ENCODE measurements at regions not wholly inside any gene's neighbourhood (a gene's known extent, or its start where the extent isn't known, plus 50 kb on each side); places are given as distances from the start of the nearest gene placed in this dataset.

DNA sequence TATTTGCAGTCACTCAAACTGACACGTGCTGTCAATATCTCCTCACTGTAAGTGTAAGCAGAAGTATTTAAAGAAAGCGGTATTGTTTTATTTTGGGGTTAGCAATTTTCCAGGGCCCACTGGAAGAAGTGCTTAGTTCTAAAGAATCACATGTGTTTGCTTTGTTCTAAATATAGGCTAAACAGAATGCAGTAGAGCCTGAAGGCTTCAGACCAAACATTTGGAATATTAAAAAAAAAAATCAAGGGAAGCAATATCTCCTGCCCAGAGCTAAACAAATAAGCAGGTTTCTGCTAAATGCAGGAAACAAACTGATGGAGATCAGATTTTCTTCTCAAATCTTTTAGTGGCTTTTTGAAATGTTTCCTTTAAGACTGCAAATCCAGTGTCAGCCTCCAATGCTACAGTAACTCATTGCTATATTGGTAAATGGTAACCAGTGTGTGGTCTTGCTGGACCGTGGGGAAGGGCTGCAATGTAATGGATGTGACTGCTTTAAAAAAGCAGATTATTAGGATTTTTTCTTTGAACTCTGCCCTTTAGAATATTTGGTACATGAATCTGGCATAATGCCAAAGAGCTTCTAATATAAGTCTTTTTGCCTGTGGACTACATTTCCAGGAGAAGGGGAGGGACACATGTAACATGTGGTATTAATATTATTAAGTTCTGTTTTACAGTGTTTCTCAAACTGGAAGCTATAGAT, 317.1 kb upstream of the FERMT1 start:
- H3K4me3 ChIP-seq, result no peak overlapping the region
- no peak for TF ChIP-seq POLR2AphosphoS5 (IDR thresholded peaks at IDR 0.05)
- no peak for TF ChIP-seq POLR2A (IDR thresholded peaks at IDR 0.05)
- TF ChIP-seq, protein P1, sequence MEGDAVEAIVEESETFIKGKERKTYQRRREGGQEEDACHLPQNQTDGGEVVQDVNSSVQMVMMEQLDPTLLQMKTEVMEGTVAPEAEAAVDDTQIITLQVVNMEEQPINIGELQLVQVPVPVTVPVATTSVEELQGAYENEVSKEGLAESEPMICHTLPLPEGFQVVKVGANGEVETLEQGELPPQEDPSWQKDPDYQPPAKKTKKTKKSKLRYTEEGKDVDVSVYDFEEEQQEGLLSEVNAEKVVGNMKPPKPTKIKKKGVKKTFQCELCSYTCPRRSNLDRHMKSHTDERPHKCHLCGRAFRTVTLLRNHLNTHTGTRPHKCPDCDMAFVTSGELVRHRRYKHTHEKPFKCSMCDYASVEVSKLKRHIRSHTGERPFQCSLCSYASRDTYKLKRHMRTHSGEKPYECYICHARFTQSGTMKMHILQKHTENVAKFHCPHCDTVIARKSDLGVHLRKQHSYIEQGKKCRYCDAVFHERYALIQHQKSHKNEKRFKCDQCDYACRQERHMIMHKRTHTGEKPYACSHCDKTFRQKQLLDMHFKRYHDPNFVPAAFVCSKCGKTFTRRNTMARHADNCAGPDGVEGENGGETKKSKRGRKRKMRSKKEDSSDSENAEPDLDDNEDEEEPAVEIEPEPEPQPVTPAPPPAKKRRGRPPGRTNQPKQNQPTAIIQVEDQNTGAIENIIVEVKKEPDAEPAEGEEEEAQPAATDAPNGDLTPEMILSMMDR (IDR thresholded peaks at IDR 0.05 in 8 of 11, conservative IDR thresholded peaks at IDR 0.05 in 3 of 11), result no peak
- no peak for DNase-seq
- no peaks in the 10 kb centered on the region for H3K4me1 ChIP-seq
- intact Hi-C loops (cut with DNase I; ENCODE audit: low total_unique reads), result no loop called here
- WGBS, 5 donors, result 63 to 78% (median 74%) methylated on average over 3 of the region's 3 CpGs
- no peak overlapping the region for H3K27ac ChIP-seq
- H3K27me3 ChIP-seq (replicated peaks in 1 of 7), result no peaks in the 10 kb centered on the region
- no peaks in the 10 kb centered on the region for H3K36me3 ChIP-seq
- peaks cover 0 to 6% (median 0%) of the 10 kb centered on the region in 8 donors for H3K9me3 ChIP-seq

- 64 to 99% (median 68%) methylated on average over 2 of the region's 2 CpGs for WGBS, 5 donors
Observed at GRCh38 chr20:6434131-6434530, 311.3 kb upstream of the FERMT1 start.

GRCh38 chr20:6430381-6430780, 307.6 kb upstream of the FERMT1 start:
- TF ChIP-seq, protein P1 (IDR thresholded peaks at IDR 0.05 in 8 of 11, conservative IDR thresholded peaks at IDR 0.05 in 3 of 11), result no peak
- TF ChIP-seq POLR2AphosphoS5 (IDR thresholded peaks at IDR 0.05), result no peak
- no peak for TF ChIP-seq POLR2A (IDR thresholded peaks at IDR 0.05)
- intact Hi-C loops (cut with DNase I; ENCODE audit: low total_unique reads), result no loop called here
- no peak overlapping the region for H3K4me3 ChIP-seq
- H3K4me1 ChIP-seq, result no peaks in the 10 kb centered on the region
- no peak overlapping the region for H3K27ac ChIP-seq
- no peak for DNase-seq
- no peaks in the 10 kb centered on the region for H3K36me3 ChIP-seq
- H3K9me3 ChIP-seq, result peaks cover 0 to 6% (median 0%) of the 10 kb centered on the region in 8 donors
- H3K27me3 ChIP-seq (replicated peaks in 1 of 7), result no peaks in the 10 kb centered on the region

More at GRCh38 chr20:6434131-6434530, 311.3 kb upstream of the FERMT1 start:
- Histone ChIP-seq H3K36me3 (no peaks in the 10 kb centered on the region), H3K27ac (no peak overlapping the region), H3K9me3 (peaks cover 0 to 6% (median 0%) of the 10 kb centered on the region in 8 donors), H3K4me3 (no peak overlapping the region), H3K27me3 (replicated peaks in 1 of 7) (no peaks in the 10 kb centered on the region), H3K4me1 (no peaks in the 10 kb centered on the region)
- DNase-seq, result no peak
- intact Hi-C loops (cut with DNase I; ENCODE audit: low total_unique reads), result no loop called here
- TF ChIP-seq, protein P1 (IDR thresholded peaks at IDR 0.05 in 8 of 11, conservative IDR thresholded peaks at IDR 0.05 in 3 of 11), result no peak
- TF ChIP-seq POLR2AphosphoS5 (IDR thresholded peaks at IDR 0.05) (no peak), POLR2A (IDR thresholded peaks at IDR 0.05) (no peak)

DNA sequence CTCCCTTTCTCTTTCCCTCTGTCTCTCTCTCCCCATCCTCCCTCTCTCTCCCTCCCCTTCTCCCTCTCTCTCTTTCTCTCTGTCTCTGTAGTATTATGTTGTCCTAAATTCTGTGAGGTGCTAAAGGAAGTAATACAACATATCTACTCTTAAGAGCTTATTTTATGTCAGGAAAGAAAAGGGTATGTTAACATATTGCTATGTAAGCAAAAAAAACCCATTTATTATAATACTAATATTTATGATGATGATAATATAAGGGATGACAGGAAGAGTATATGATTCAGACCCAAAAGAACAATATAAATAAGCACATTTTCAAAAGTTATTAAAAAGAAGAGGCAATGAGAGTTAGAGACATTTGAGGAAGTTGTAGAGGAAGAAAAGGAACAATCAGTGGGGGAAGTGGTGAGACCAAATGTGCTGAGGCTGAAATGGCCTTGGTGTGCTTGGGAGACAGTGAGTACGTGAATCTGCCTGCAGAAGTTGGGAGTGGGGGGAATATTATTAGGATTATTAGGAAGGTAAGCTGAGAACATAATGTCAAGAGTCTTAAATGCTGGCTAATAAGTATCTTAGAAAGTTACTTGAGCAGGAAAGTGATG, 303.6 kb upstream of the FERMT1 start:
- 7 to 26% (median 13%) methylated on average over 1 of the region's 1 CpG for WGBS, 5 donors

More for the DNA sequence above, 303.6 kb upstream of the FERMT1 start:
- H3K9me3 ChIP-seq, result peaks cover 0 to 6% (median 0%) of the 10 kb centered on the region in 8 donors
- H3K4me3 ChIP-seq, result no peak overlapping the region
- TF ChIP-seq POLR2AphosphoS5 (IDR thresholded peaks at IDR 0.05) (no peak), POLR2A (IDR thresholded peaks at IDR 0.05) (no peak)
- TF ChIP-seq, protein P1 (IDR thresholded peaks at IDR 0.05 in 8 of 11, conservative IDR thresholded peaks at IDR 0.05 in 3 of 11), result no peak
- no peak for DNase-seq
- H3K27ac ChIP-seq, result no peak overlapping the region
- H3K36me3 ChIP-seq, result no peaks in the 10 kb centered on the region
- no peaks in the 10 kb centered on the region for H3K4me1 ChIP-seq
- H3K27me3 ChIP-seq (replicated peaks in 1 of 7), result no peaks in the 10 kb centered on the region
- intact Hi-C loops (cut with DNase I; ENCODE audit: low total_unique reads), result no loop called here

All from spleen (tissue), 11 donors.